Fibroblast of lung (primary cell): ENCODE measurements at regions not wholly inside any gene's neighbourhood (a gene's known extent, or its start where the extent isn't known, plus 50 kb on each side); places are given as distances from the start of the nearest gene placed in this dataset.

Experiments used
- DNase-seq, 2 donors: peaks; one replicate each; pipeline versions ENCODE4 v3.0.0 to v3.0.0-alpha.2; 2010; ENCODE audit warnings: low read depth in 2 of 2
- H2AFZ ChIP-seq: 2 replicates; pipeline ENCODE4 v1.5.1; 2012; ENCODE audit warnings: low read length, control low read depth, inconsistent platforms
- H3K27ac ChIP-seq: 2 replicates; pipeline ENCODE4 v1.5.1; 2011; ENCODE audit warnings: low read length, control low read depth; ENCODE audit not compliant: insufficient read depth
- H3K27me3 ChIP-seq: 2 replicates; pipeline ENCODE4 v1.5.1; 2011; ENCODE audit warnings: mild to moderate bottlenecking, low read length; ENCODE audit not compliant: control insufficient read depth, insufficient read depth
- H3K36me3 ChIP-seq: 2 replicates; pipeline ENCODE4 v1.5.1; 2011; ENCODE audit warnings: low read length; ENCODE audit not compliant: control insufficient read depth, insufficient read depth
- H3K4me1 ChIP-seq: 2 replicates; pipeline ENCODE4 v1.5.1; 2011; ENCODE audit warnings: low read length; ENCODE audit not compliant: control insufficient read depth, insufficient read depth; ENCODE audit errors: extremely low read depth
- H3K4me2 ChIP-seq: 2 replicates; pipeline ENCODE4 v1.5.1; 2011; ENCODE audit warnings: low read length, control low read depth; ENCODE audit not compliant: insufficient read depth; ENCODE audit errors: extremely low read depth
- H3K4me3 ChIP-seq, 4 experiments: fragments of 200-600 bp in 1 of 4; sonication (generic) in 1 of 4; replicated peaks in 1 of 4; 2 replicates each; pipeline ENCODE4 v1.5.1; 2011 to 2016; ENCODE audit warnings: low read length in 4 of 4, low read depth in 3 of 4, mild to moderate bottlenecking in 3 of 4, control low read depth in 2 of 4, inconsistent platforms in 1 of 4, mixed read lengths in 1 of 4; ENCODE audit not compliant: insufficient read depth in 1 of 4; ENCODE audit errors: control extremely low read depth in 1 of 4
- H3K79me2 ChIP-seq: 2 replicates; pipeline ENCODE4 v1.5.1; 2012; ENCODE audit warnings: mild to moderate bottlenecking, low read length, inconsistent platforms; ENCODE audit not compliant: control insufficient read depth, insufficient read depth
- H3K9ac ChIP-seq: 2 replicates; pipeline ENCODE4 v1.5.1; 2011; ENCODE audit warnings: mild to moderate bottlenecking, low read length, control low read depth; ENCODE audit not compliant: insufficient read depth
- H3K9me3 ChIP-seq: 2 replicates; pipeline ENCODE4 v1.5.1; 2012; ENCODE audit warnings: low read depth, low read length; ENCODE audit not compliant: control insufficient read depth, insufficient read depth
- H4K20me1 ChIP-seq: 2 replicates; pipeline ENCODE4 v1.5.1; 2011; ENCODE audit warnings: low read length; ENCODE audit not compliant: control insufficient read depth, insufficient read depth; ENCODE audit errors: extremely low read depth
- CTCF ChIP-seq, 2 donors: IDR thresholded peaks in 1 of 2; conservative IDR thresholded peaks in 1 of 2; 1 replicate in 1 of 2; 2 replicates in 1 of 2; pipeline ENCODE4 v1.5.1; 2011 to 2012; ENCODE audit warnings: low read length in 2 of 2, control low read depth in 1 of 2, inconsistent platforms in 1 of 2, low read depth in 1 of 2, mild to moderate bottlenecking in 1 of 2
- EZH2 ChIP-seq: IDR thresholded peaks from 2 replicates; pipeline ENCODE4 v1.5.1; 2012; ENCODE audit warnings: low read length, control low read depth, mild to moderate bottlenecking; ENCODE audit errors: missing control alignments

- no peak overlapping the region for H3K4me2 ChIP-seq
- H3K9me3 ChIP-seq = no peaks in the 10 kb centered on the region
- H3K27ac ChIP-seq = no peak overlapping the region
Observed at GRCh38 chr10:62916141-62916603, 100.0 kb upstream of the EGR2 start.

DNA sequence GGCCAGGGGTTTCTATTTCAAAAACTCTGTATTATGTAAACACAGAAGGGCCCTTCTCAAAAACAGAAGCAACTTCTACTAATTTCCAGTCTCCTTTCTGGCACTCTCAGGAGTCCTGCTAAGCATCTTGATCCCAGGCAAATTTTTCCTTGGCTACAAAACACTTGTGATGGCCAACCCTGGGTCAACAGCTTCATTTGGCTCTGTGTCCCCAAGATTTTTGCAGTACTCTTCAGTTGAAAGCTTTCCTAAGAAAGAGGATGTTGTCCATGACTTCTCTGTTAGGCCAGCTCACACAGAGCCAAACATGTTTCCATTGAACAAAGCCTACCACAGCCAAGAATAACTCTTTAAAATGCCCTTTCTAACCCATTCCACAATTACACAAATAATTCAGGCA, 99.0 kb upstream of the EGR2 start:
- H3K9ac ChIP-seq = no peak overlapping the region
- no peak for TF ChIP-seq CTCF (conservative IDR thresholded peaks at IDR 0.05 in 1 of 2, IDR thresholded peaks at IDR 0.05 in 1 of 2; ENCODE audit: low read depth in 1 of 2, low read length in 2 of 2)
- no peak for TF ChIP-seq EZH2
- no peak overlapping the region for H3K4me3 ChIP-seq
- no peaks in the 10 kb centered on the region for H3K36me3 ChIP-seq
- DNase-seq = no peak
- H4K20me1 ChIP-seq = no peaks in the 10 kb centered on the region
- H3K9me3 ChIP-seq = no peaks in the 10 kb centered on the region
- no peak overlapping the region for H3K4me2 ChIP-seq
- H3K79me2 ChIP-seq = no peaks in the 10 kb centered on the region
- peaks cover 3% of the 10 kb centered on the region for H3K4me1 ChIP-seq
- H3K27me3 ChIP-seq = no peaks in the 10 kb centered on the region
- H2AFZ ChIP-seq = no peak overlapping the region
- no peak overlapping the region for H3K27ac ChIP-seq

More at GRCh38 chr10:62916141-62916603, 100.0 kb upstream of the EGR2 start:
- Histone ChIP-seq H3K79me2 (no peaks in the 10 kb centered on the region), H3K36me3 (no peaks in the 10 kb centered on the region), H3K4me3 (no peak overlapping the region), H3K4me1 (peaks cover 3% of the 10 kb centered on the region), H3K9ac (no peak overlapping the region), H3K27me3 (no peaks in the 10 kb centered on the region), H4K20me1 (no peaks in the 10 kb centered on the region), H2AFZ (no peak overlapping the region)
- peak; percentile 83 to 93 for DNase-seq
- TF ChIP-seq CTCF (conservative IDR thresholded peaks at IDR 0.05 in 1 of 2, IDR thresholded peaks at IDR 0.05 in 1 of 2; ENCODE audit: low read depth in 1 of 2, low read length in 2 of 2) (no peak), EZH2 (no peak)

DNA sequence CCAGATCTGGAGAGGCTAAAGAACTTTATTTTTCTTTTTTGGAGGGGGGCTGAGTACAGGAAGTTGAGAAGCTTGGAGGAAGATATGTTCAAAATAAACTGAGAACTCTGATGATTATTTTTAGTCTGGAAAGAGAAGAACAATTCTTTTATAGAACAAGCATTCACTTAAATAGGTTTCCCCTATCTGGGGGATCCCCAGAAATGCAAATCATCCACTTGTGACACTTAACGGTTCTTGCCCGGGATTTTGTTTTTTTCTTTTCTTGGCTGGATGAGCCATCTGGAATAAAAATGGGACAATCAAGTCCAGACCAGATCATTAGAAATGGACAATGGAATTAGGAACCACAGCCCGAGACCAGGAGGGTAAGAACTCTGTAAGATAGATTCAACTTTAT, 95.9 kb upstream of the EGR2 start:
- no peak for DNase-seq
- H3K79me2 ChIP-seq = no peaks in the 10 kb centered on the region
- no peak overlapping the region for H3K9ac ChIP-seq
- H3K36me3 ChIP-seq = no peaks in the 10 kb centered on the region
- no peak overlapping the region for H3K4me3 ChIP-seq
- no peak overlapping the region for H3K27ac ChIP-seq
- H3K4me1 ChIP-seq = peaks cover 3% of the 10 kb centered on the region
- H2AFZ ChIP-seq = no peak overlapping the region
- TF ChIP-seq EZH2 = no peak
- H3K4me2 ChIP-seq = no peak overlapping the region
- no peaks in the 10 kb centered on the region for H3K9me3 ChIP-seq
- H4K20me1 ChIP-seq = no peaks in the 10 kb centered on the region
- H3K27me3 ChIP-seq = no peaks in the 10 kb centered on the region
